ENCODE measurements at regions not wholly inside any gene's neighbourhood (a gene's known extent, or its start where the extent isn't known, plus 50 kb on each side); places are given as distances from the start of the nearest gene placed in this dataset.

- FAIRE-seq (no peak), DNase-seq (ENCODE audit: insufficient read length, low spot score) (no peak)
- TF ChIP-seq POLR2A (IDR thresholded peaks at IDR 0.05; ENCODE audit: low read depth, low read length) = no peak
Measured at GRCh38 chr16:54431041-54431996, 144.7 kb upstream of the IRX3 start.

- no peak for FAIRE-seq
Measured at GRCh38 chr16:54430491-54431030, 144.0 kb upstream of the IRX3 start.

GRCh38 chr16:54429029-54429428, 142.4 kb upstream of the IRX3 start:
- DNase-seq (ENCODE audit: insufficient read length, low spot score) (no peak), FAIRE-seq (no peak)
- TF ChIP-seq POLR2A (IDR thresholded peaks at IDR 0.05; ENCODE audit: low read depth, low read length) = no peak

More at GRCh38 chr16:54430491-54431030, 144.0 kb upstream of the IRX3 start:
- DNase-seq (ENCODE audit: insufficient read length, low spot score) = no peak
- no peak for TF ChIP-seq POLR2A (IDR thresholded peaks at IDR 0.05; ENCODE audit: low read depth, low read length)

- no peak for TF ChIP-seq POLR2A (IDR thresholded peaks at IDR 0.05; ENCODE audit: low read depth, low read length)
- FAIRE-seq = no peak
- DNase-seq (ENCODE audit: insufficient read length, low spot score) = no peak
Measured at GRCh38 chr16:54426553-54426849, 139.9 kb upstream of the IRX3 start.

GRCh38 chr16:54425681-54426552, 139.3 kb upstream of the IRX3 start:
- FAIRE-seq = no peak
- no peak for DNase-seq (ENCODE audit: insufficient read length, low spot score)
- no peak for TF ChIP-seq POLR2A (IDR thresholded peaks at IDR 0.05; ENCODE audit: low read depth, low read length)

GRCh38 chr16:54425068-54425467, 138.5 kb upstream of the IRX3 start:
- FAIRE-seq = no peak
- TF ChIP-seq POLR2A (IDR thresholded peaks at IDR 0.05; ENCODE audit: low read depth, low read length) = no peak
- DNase-seq (ENCODE audit: insufficient read length, low spot score) = no peak

GRCh38 chr16:54424043-54424451, 137.5 kb upstream of the IRX3 start:
- DNase-seq (ENCODE audit: insufficient read length, low spot score) = no peak
- no peak for FAIRE-seq
- TF ChIP-seq POLR2A (IDR thresholded peaks at IDR 0.05; ENCODE audit: low read depth, low read length) = no peak

- DNase-seq (ENCODE audit: insufficient read length, low spot score) = no peak
- no peak for FAIRE-seq
- TF ChIP-seq POLR2A (IDR thresholded peaks at IDR 0.05; ENCODE audit: low read depth, low read length) = no peak
Measured at GRCh38 chr16:54422569-54422978, 136.0 kb upstream of the IRX3 start.

GRCh38 chr16:54422159-54422558, 135.6 kb upstream of the IRX3 start:
- no peak for FAIRE-seq
- TF ChIP-seq POLR2A (IDR thresholded peaks at IDR 0.05; ENCODE audit: low read depth, low read length) = no peak

GRCh38 chr16:54421220-54421619, 134.6 kb upstream of the IRX3 start:
- TF ChIP-seq POLR2A (IDR thresholded peaks at IDR 0.05; ENCODE audit: low read depth, low read length) = no peak
- FAIRE-seq (no peak), DNase-seq (ENCODE audit: insufficient read length, low spot score) (no peak)

More at GRCh38 chr16:54422159-54422558, 135.6 kb upstream of the IRX3 start:
- no peak for DNase-seq (ENCODE audit: insufficient read length, low spot score)

- no peak for DNase-seq (ENCODE audit: insufficient read length, low spot score)
- TF ChIP-seq POLR2A (IDR thresholded peaks at IDR 0.05; ENCODE audit: low read depth, low read length) = no peak
Measured at GRCh38 chr16:54418903-54419302, 132.3 kb upstream of the IRX3 start.

GRCh38 chr16:54417384-54417783, 130.8 kb upstream of the IRX3 start:
- FAIRE-seq (no peak), DNase-seq (ENCODE audit: insufficient read length, low spot score) (no peak)
- TF ChIP-seq POLR2A (IDR thresholded peaks at IDR 0.05; ENCODE audit: low read depth, low read length) = no peak

More at GRCh38 chr16:54418903-54419302, 132.3 kb upstream of the IRX3 start:
- no peak for FAIRE-seq

- TF ChIP-seq POLR2A (IDR thresholded peaks at IDR 0.05; ENCODE audit: low read depth, low read length) = no peak
Measured at GRCh38 chr16:54414671-54415070, 128.1 kb upstream of the IRX3 start.

More at GRCh38 chr16:54414671-54415070, 128.1 kb upstream of the IRX3 start:
- FAIRE-seq (no peak), DNase-seq (ENCODE audit: insufficient read length, low spot score) (no peak)

All from H54 (cell line).